ENCODE measurements at regions not wholly inside any gene's neighbourhood (a gene's known extent, or its start where the extent isn't known, plus 50 kb on each side); places are given as distances from the start of the nearest gene placed in this dataset.
A peak's percentile ranks its signal among the peaks of the same experiment; 100 is the strongest.

DNA sequence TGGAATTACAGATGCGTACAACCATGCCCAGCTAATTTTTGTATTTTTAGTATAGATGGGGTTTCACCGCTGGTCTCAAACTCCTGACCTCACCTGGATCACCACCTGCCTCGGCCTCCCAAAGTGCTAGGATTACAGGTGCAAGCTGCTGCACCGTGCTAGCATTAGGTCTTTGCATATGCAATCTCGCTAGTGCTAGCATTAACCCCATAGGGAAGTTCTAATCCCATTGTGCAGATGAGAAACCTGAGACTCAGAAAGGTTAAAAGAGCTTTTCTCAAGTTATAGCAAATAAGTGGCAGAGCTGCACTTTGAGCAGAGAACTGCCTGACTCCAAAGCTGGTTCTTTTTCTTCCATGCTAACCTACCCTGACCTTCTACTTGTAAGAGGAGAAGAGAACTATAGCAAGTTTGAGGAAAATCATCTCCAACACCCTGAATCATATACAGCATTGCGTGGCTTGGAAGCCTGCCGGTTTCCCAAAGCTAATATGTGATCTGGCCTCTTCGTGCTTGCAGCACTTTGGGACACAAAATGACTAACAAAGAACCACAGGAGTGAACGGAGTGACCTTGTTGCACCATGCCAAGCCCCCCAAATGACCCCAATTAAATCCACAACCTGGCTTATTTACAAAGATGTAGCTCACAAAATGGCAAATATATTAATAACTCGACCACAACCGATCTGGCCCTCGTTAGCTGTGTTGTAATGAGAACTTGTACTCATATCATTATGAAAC, 185.1 kb downstream of the TM2D1 start:
- Histone ChIP-seq H3K9ac (ENCODE audit: insufficient read depth in 1 of 2, low read length in 2 of 2) (no peak overlapping the region), H3K4me1 (ENCODE audit: control insufficient read depth in 5 of 5, insufficient read depth in 5 of 5, low read length in 5 of 5) (no peaks in the 10 kb centered on the region), H3K9me3 (ENCODE audit: control insufficient read depth in 4 of 4, insufficient read depth in 3 of 4, low read length in 3 of 4) (peaks cover 0 to 3% (median 0%) of the 10 kb centered on the region in 4 donors), H3K27ac (ENCODE audit: low read depth in 1 of 2, low read length in 1 of 2) (no peak overlapping the region), H3K27me3 (ENCODE audit: control insufficient read depth in 3 of 3, insufficient read depth in 3 of 3, low read length in 2 of 3) (no peaks in the 10 kb centered on the region), H3K36me3 (ENCODE audit: control insufficient read depth in 4 of 4, insufficient read depth in 4 of 4, low read length in 4 of 4) (no peaks in the 10 kb centered on the region), H3K4me3 (no peak overlapping the region)
- DNase-seq (peak in 1 of 3 donors; percentile 18), ATAC-seq (ENCODE audit: insufficient read depth, low FRiP score) (no peak)
- no peak for TF ChIP-seq CTCF (IDR thresholded peaks at IDR 0.05; ENCODE audit: control extremely low read depth, extremely low read depth)
- WGBS, 2 donors, result 87 to 88% methylated on average over 12 of the region's 12 CpGs

- no peak for ATAC-seq (ENCODE audit: insufficient read depth, low FRiP score)
- no peak overlapping the region for H3K4me3 ChIP-seq
- 89 to 92% methylated on average over 4 of the region's 4 CpGs for WGBS, 2 donors
Observed at GRCh38 chr1:61538228-61538627, 186.7 kb downstream of the TM2D1 start.

GRCh38 chr1:61536174-61537108, 188.5 kb downstream of the TM2D1 start:
- H3K27ac ChIP-seq (ENCODE audit: low read depth in 1 of 2, low read length in 1 of 2), result no peak overlapping the region
- H3K9me3 ChIP-seq (ENCODE audit: control insufficient read depth in 4 of 4, insufficient read depth in 3 of 4, low read length in 3 of 4), result peaks cover 0 to 3% (median 0%) of the 10 kb centered on the region in 4 donors
- DNase-seq (no peak), ATAC-seq (ENCODE audit: insufficient read depth, low FRiP score) (no peak)
- H3K4me1 ChIP-seq (ENCODE audit: control insufficient read depth in 5 of 5, insufficient read depth in 5 of 5, low read length in 5 of 5), result no peaks in the 10 kb centered on the region
- H3K9ac ChIP-seq (ENCODE audit: insufficient read depth in 1 of 2, low read length in 2 of 2), result no peak overlapping the region
- no peaks in the 10 kb centered on the region for H3K27me3 ChIP-seq (ENCODE audit: control insufficient read depth in 3 of 3, insufficient read depth in 3 of 3, low read length in 2 of 3)
- TF ChIP-seq CTCF (IDR thresholded peaks at IDR 0.05; ENCODE audit: control extremely low read depth, extremely low read depth), result no peak
- H3K36me3 ChIP-seq (ENCODE audit: control insufficient read depth in 4 of 4, insufficient read depth in 4 of 4, low read length in 4 of 4), result no peaks in the 10 kb centered on the region
- no peak overlapping the region for H3K4me3 ChIP-seq
- 79 to 82% methylated on average over 3 of the region's 3 CpGs for WGBS, 2 donors

More at GRCh38 chr1:61538228-61538627, 186.7 kb downstream of the TM2D1 start:
- no peak overlapping the region for H3K27ac ChIP-seq (ENCODE audit: low read depth in 1 of 2, low read length in 1 of 2)
- no peak for DNase-seq
- no peaks in the 10 kb centered on the region for H3K36me3 ChIP-seq (ENCODE audit: control insufficient read depth in 4 of 4, insufficient read depth in 4 of 4, low read length in 4 of 4)
- no peak overlapping the region for H3K9ac ChIP-seq (ENCODE audit: insufficient read depth in 1 of 2, low read length in 2 of 2)
- H3K4me1 ChIP-seq (ENCODE audit: control insufficient read depth in 5 of 5, insufficient read depth in 5 of 5, low read length in 5 of 5), result no peaks in the 10 kb centered on the region
- no peaks in the 10 kb centered on the region for H3K27me3 ChIP-seq (ENCODE audit: control insufficient read depth in 3 of 3, insufficient read depth in 3 of 3, low read length in 2 of 3)
- H3K9me3 ChIP-seq (ENCODE audit: control insufficient read depth in 4 of 4, insufficient read depth in 3 of 4, low read length in 3 of 4), result peaks cover 0 to 3% (median 0%) of the 10 kb centered on the region in 4 donors
- TF ChIP-seq CTCF (IDR thresholded peaks at IDR 0.05; ENCODE audit: control extremely low read depth, extremely low read depth), result no peak

All from lung (tissue), 11 donors.